H9 (cell line): ENCODE measurements at regions not wholly inside any gene's neighbourhood (a gene's known extent, or its start where the extent isn't known, plus 50 kb on each side); places are given as distances from the start of the nearest gene placed in this dataset.

Experiments used
- DNase-seq: peaks from one replicate; pipeline ENCODE4 v3.0.0-alpha.2; 2017
- H2AFZ ChIP-seq: one replicate; pipeline ENCODE4 v1.6.1; 2013; ENCODE audit warnings: mild to moderate bottlenecking, low read length, control low read depth, moderate library complexity
- H2AK5ac ChIP-seq: 2 replicates; pipeline ENCODE4 v1.6.1; 2013; ENCODE audit warnings: low read length, control low read depth, mixed read lengths; ENCODE audit not compliant: insufficient read length
- H2BK120ac ChIP-seq: one replicate; pipeline ENCODE4 v1.6.1; 2013; ENCODE audit warnings: low read depth, mild to moderate bottlenecking, low read length, control low read depth, inconsistent platforms; ENCODE audit not compliant: poor library complexity, severe bottlenecking
- H2BK12ac ChIP-seq: 2 replicates; pipeline ENCODE4 v1.6.1; 2013; ENCODE audit warnings: low read length, control low read depth, mixed read lengths, low read depth; ENCODE audit not compliant: insufficient read length
- H2BK15ac ChIP-seq: 2 replicates; pipeline ENCODE4 v1.6.1; 2013; ENCODE audit warnings: low read depth, low read length, control low read depth
- H2BK20ac ChIP-seq: one replicate; pipeline ENCODE4 v1.6.1; 2013; ENCODE audit warnings: low read depth, mild to moderate bottlenecking, low read length, control low read depth, inconsistent platforms; ENCODE audit not compliant: poor library complexity, severe bottlenecking
- H2BK5ac ChIP-seq: 2 replicates; pipeline ENCODE4 v1.6.1; 2013; ENCODE audit warnings: low read length, control low read depth, mixed read lengths; ENCODE audit not compliant: insufficient read length
- H3K14ac ChIP-seq: 2 replicates; pipeline ENCODE4 v1.6.1; 2013; ENCODE audit warnings: low read length, control low read depth; ENCODE audit not compliant: insufficient read depth
- H3K18ac ChIP-seq: 2 replicates; pipeline ENCODE4 v1.6.1; 2013; ENCODE audit warnings: low read depth, mild to moderate bottlenecking, mixed read lengths, low read length, control low read depth; ENCODE audit not compliant: insufficient read length
- H3K23ac ChIP-seq: 2 replicates; pipeline ENCODE4 v1.6.1; 2013; ENCODE audit warnings: low read length, control low read depth, mixed read lengths, low read depth; ENCODE audit not compliant: insufficient read length
- H3K23me2 ChIP-seq: 2 replicates; pipeline ENCODE4 v1.6.1; 2013; ENCODE audit warnings: low read depth, mild to moderate bottlenecking, mixed read lengths, low read length, control low read depth; ENCODE audit not compliant: insufficient read length, poor library complexity, severe bottlenecking
- H3K27ac ChIP-seq: 2 replicates; pipeline ENCODE4 v1.5.1; 2013; ENCODE audit warnings: low read length, control low read depth, mixed read lengths, low read depth; ENCODE audit not compliant: insufficient read length
- H3K27me3 ChIP-seq: 2 replicates; pipeline ENCODE4 v1.6.1; 2013; ENCODE audit warnings: low read length, control low read depth, inconsistent platforms; ENCODE audit not compliant: insufficient read depth
- H3K4ac ChIP-seq: 2 replicates; pipeline ENCODE4 v1.6.1; 2013; ENCODE audit warnings: low read depth, mild to moderate bottlenecking, control low read depth, inconsistent platforms, low read length, moderate library complexity
- H3K4me1 ChIP-seq: 2 replicates; pipeline ENCODE4 v1.6.1; 2013; ENCODE audit warnings: low read length, control low read depth, inconsistent platforms; ENCODE audit not compliant: insufficient read depth
- H3K4me2 ChIP-seq: 2 replicates; pipeline ENCODE4 v1.6.1; 2013; ENCODE audit warnings: low read length, control low read depth, mixed read lengths; ENCODE audit not compliant: insufficient read length, insufficient read depth
- H3K56ac ChIP-seq: 2 replicates; pipeline ENCODE4 v1.6.1; 2013; ENCODE audit warnings: low read depth, mild to moderate bottlenecking, mixed read lengths, low read length, control low read depth; ENCODE audit not compliant: insufficient read length
- H3K79me1 ChIP-seq: 2 replicates; pipeline ENCODE4 v1.6.1; 2013; ENCODE audit warnings: low read depth, mild to moderate bottlenecking, moderate library complexity, low read length, control low read depth, inconsistent platforms; ENCODE audit not compliant: insufficient read depth, poor library complexity, severe bottlenecking
- H3K79me2 ChIP-seq: 2 replicates; pipeline ENCODE4 v1.6.1; 2013; ENCODE audit warnings: low read length, control low read depth, inconsistent platforms; ENCODE audit not compliant: insufficient read depth
- H3K9ac ChIP-seq: 2 replicates; pipeline ENCODE4 v1.6.1; 2013; ENCODE audit warnings: low read length, control low read depth, mixed read lengths; ENCODE audit not compliant: insufficient read length; ENCODE audit errors: extremely low read depth
- H3K9me3 ChIP-seq: one replicate; pipeline ENCODE4 v1.6.1; 2013; ENCODE audit warnings: low read depth, low read length, inconsistent platforms; ENCODE audit not compliant: control insufficient read depth
- H3T11ph ChIP-seq: one replicate; pipeline ENCODE4 v1.6.1; 2013; ENCODE audit warnings: mild to moderate bottlenecking, low read length, control low read depth, inconsistent platforms
- H4K20me1 ChIP-seq: one replicate; pipeline ENCODE4 v1.6.1; 2013; ENCODE audit not compliant: control insufficient read depth, insufficient read length, insufficient read depth
- H4K5ac ChIP-seq: 2 replicates; pipeline ENCODE4 v1.6.1; 2013; ENCODE audit warnings: low read depth, mild to moderate bottlenecking, mixed read lengths, low read length, control low read depth; ENCODE audit not compliant: insufficient read length
- H4K8ac ChIP-seq: replicated peaks from 2 replicates; pipeline ENCODE4 v1.6.1; 2013; ENCODE audit warnings: low read length, control low read depth, mixed read lengths, low read depth; ENCODE audit not compliant: insufficient read length
- H4K91ac ChIP-seq: 2 replicates; pipeline ENCODE4 v1.6.1; 2013; ENCODE audit warnings: low read depth, mild to moderate bottlenecking, moderate library complexity, mixed read lengths, low read length, control low read depth; ENCODE audit not compliant: insufficient read length
- H3K27ac Mint-ChIP-seq, 3 experiments: 2 replicates in 2 of 3; 3 replicates in 1 of 3; pipeline ENCODE4 v1.8.0; 2020 to 2021; ENCODE audit warnings: mixed read lengths in 3 of 3, mild to moderate bottlenecking in 1 of 3, moderate library complexity in 1 of 3
- H3K27me3 Mint-ChIP-seq: 2 replicates; pipeline ENCODE4 v1.8.0; 2021; ENCODE audit warnings: low read depth, mild to moderate bottlenecking, moderate library complexity, mixed read lengths
- H3K36me3 Mint-ChIP-seq, 3 experiments: 2 replicates in 2 of 3; 3 replicates in 1 of 3; pipeline ENCODE4 v1.8.0; 2020 to 2021; ENCODE audit warnings: low read depth in 3 of 3, mixed read lengths in 3 of 3; ENCODE audit not compliant: insufficient read depth in 1 of 3
- H3K4me1 Mint-ChIP-seq, 2 experiments: 2 replicates each; pipeline ENCODE4 v1.8.0; 2020; ENCODE audit warnings: mixed read lengths in 2 of 2
- H3K4me3 Mint-ChIP-seq, 2 experiments: 2 replicates in 1 of 2; 3 replicates in 1 of 2; pipeline ENCODE4 v1.8.0; 2020 to 2021; ENCODE audit warnings: mild to moderate bottlenecking in 2 of 2, mixed read lengths in 2 of 2, moderate library complexity in 1 of 2
- H3K9me3 Mint-ChIP-seq, 2 experiments: 2 replicates in 1 of 2; 3 replicates in 1 of 2; pipeline ENCODE4 v1.8.0; 2020; ENCODE audit warnings: mild to moderate bottlenecking in 2 of 2, mixed read lengths in 2 of 2, moderate library complexity in 1 of 2
- WGBS: extraction: QIAGEN DNeasy Blood & Tissue Kit; methylation state at CpG from one replicate; pipeline ENCODE4 v1.1.7; 2013; ENCODE audit warnings: missing lambda C conversion rate, low lambda C conversion rate, mixed read lengths; ENCODE audit not compliant: insufficient read length; ENCODE audit errors: extremely low coverage; 5-methylcytosine and 5-hydroxymethylcytosine counted together
- TF ChIP-seq, protein P1 (sequence below): fragments of 200-600 bp; sonication (generic); conservative IDR thresholded peaks from 3 replicates; pipeline ENCODE4 v1.8.0; 2021; ENCODE audit warnings: antibody characterized with exemption, mild to moderate bottlenecking

DNA sequence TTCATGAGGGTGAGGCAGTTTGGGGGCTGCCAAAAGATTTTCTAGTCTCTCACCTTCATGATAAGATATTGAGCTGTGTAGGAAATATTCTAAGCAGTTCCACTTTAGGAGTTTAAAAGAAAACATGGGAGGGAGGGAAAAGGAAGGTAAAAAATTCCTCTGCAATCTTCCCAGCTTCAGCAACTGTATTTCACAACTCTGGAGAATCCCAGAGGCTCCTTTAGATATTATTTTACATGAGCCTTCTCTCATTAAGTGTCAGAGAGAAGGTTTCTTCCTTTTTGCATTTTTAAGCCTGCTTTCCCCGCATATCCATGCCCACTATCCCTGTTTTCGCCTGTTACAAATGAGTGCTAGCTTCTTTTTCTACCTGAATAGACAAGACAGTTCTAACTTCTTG is 289.4 kb downstream of the CHRM3 start:
- H2BK20ac ChIP-seq, result no peak overlapping the region
- no CpG with 5 or more reads among the region's 2 CpGs for WGBS
- H3K79me2 ChIP-seq, result no peaks in the 10 kb centered on the region
- Mint-ChIP-seq H3K27me3 (no peaks in the 10 kb centered on the region), H3K36me3 (peaks cover 0 to 11% (median 3%) of the 10 kb centered on the region in 3 experiments; a peak in 2 of 7 replicates), H3K9me3 (no peaks in the 10 kb centered on the region; a peak in 1 of 5 replicates), H3K27ac (no peak overlapping the region), H3K4me1 (peaks cover 24 to 29% of the 10 kb centered on the region in 2 experiments), H3K4me3 (no peak overlapping the region)
- H2BK12ac ChIP-seq, result no peak overlapping the region
- no peaks in the 10 kb centered on the region for H3K79me1 ChIP-seq
- no peak overlapping the region for H3K23ac ChIP-seq
- no peaks in the 10 kb centered on the region for H3K9me3 ChIP-seq
- H3K9ac ChIP-seq, result no peak overlapping the region
- no peaks in the 10 kb centered on the region for H3K27me3 ChIP-seq
- no peak overlapping the region for H2BK120ac ChIP-seq
- no peak overlapping the region for H3K4ac ChIP-seq
- H3T11ph ChIP-seq, result no peak overlapping the region
- no peaks in the 10 kb centered on the region for H4K20me1 ChIP-seq
- no peak overlapping the region for H4K5ac ChIP-seq
- no peaks in the 10 kb centered on the region for H3K23me2 ChIP-seq
- H2AFZ ChIP-seq, result no peak overlapping the region
- H3K14ac ChIP-seq, result no peak overlapping the region
- TF ChIP-seq, protein P1, sequence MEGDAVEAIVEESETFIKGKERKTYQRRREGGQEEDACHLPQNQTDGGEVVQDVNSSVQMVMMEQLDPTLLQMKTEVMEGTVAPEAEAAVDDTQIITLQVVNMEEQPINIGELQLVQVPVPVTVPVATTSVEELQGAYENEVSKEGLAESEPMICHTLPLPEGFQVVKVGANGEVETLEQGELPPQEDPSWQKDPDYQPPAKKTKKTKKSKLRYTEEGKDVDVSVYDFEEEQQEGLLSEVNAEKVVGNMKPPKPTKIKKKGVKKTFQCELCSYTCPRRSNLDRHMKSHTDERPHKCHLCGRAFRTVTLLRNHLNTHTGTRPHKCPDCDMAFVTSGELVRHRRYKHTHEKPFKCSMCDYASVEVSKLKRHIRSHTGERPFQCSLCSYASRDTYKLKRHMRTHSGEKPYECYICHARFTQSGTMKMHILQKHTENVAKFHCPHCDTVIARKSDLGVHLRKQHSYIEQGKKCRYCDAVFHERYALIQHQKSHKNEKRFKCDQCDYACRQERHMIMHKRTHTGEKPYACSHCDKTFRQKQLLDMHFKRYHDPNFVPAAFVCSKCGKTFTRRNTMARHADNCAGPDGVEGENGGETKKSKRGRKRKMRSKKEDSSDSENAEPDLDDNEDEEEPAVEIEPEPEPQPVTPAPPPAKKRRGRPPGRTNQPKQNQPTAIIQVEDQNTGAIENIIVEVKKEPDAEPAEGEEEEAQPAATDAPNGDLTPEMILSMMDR, result no peak
- no peak overlapping the region for H3K56ac ChIP-seq
- no peak overlapping the region for H2BK5ac ChIP-seq
- no peak overlapping the region for H2AK5ac ChIP-seq
- DNase-seq, result no peak
- H3K4me2 ChIP-seq, result no peak overlapping the region
- no peak overlapping the region for H2BK15ac ChIP-seq
- no peak overlapping the region for H4K8ac ChIP-seq
- H3K18ac ChIP-seq, result no peak overlapping the region
- no peak overlapping the region for H3K27ac ChIP-seq
- peaks cover 5% of the 10 kb centered on the region; the same call in 1 of the 2 replicates for H3K4me1 ChIP-seq
- H4K91ac ChIP-seq, result no peak overlapping the region
